GM19467 (cell line): ENCODE measurements at regions not wholly inside any gene's neighbourhood (a gene's known extent, or its start where the extent isn't known, plus 50 kb on each side); places are given as distances from the start of the nearest gene placed in this dataset.

Source experiments
- ATAC-seq: cut with Tn5 transposase; IDR thresholded peaks from one replicate; pipeline ENCODE4 v1.9.1; 2021; ENCODE audit warnings: mild to moderate bottlenecking, moderate library complexity; ENCODE audit not compliant: unreplicated experiment

DNA sequence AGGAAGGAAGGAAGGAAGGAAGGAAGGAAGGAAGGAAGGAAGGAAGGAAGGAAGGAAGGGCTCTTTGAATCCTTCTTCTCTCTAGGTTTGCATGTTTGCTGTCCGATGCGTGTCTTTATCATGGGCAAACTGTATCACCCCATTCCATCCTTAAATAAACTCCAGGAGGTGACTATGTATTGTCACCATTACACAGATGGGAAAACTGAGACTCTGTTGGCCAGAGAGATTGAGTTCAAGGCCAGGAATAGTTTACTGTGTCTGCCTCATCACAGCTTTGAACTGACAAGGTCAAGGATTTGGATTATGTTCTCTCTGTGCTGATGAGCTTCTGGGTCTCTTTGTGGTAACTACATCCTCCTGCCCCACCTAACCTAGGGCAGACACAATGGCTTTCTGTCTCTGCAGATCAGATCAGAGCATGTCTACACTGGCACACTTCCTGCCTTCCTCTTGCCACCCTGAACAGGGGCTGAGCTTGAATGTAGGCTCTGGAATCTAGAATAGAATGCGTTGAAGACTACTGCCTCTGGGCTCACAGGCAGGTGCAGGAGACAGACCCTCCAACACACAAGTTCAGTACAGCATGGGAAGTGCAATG lies 78.9 kb upstream of the MAP1LC3B2 start:
- ATAC-seq: no peak

DNA sequence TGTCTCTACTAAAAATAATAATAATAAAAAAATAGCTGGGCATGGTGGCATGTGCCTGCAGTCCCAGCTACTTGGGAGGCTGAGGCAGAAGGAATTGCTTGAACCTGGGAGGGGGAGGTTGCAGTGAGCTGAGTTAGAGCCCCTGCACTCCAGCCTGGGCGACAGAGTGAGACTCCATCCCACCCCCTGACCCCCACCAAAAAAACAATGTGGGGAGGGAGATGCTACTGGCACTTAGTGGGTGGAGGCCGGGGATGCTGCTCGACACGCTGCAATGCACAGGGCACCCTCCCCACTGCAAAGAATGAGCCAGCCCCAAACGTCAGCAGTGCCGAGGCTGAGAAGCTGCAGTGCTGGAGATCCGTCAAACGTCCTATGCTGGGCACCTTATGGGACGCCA lies 77.5 kb upstream of the MAP1LC3B2 start:
- no peak for ATAC-seq

DNA sequence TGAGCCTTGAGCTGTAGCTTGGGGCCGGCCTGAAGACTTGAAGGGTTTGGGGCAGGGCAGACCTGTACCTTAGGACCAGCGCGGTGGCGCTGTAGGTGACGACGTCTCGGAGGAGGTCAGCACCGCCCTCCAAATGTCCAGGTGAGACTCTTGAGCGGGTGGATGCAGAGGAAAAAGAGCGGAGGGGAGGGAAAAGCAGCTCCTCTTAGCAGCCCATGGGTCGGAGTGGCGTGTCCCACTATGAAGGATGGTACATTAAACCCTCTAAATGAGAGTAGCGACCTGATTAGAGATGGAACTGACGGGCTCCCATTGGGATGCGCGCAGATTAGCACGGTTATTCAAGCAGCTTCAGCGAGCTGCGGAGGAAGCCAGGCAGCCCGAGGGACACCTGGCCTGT lies 77.0 kb upstream of the MAP1LC3B2 start:
- no peak for ATAC-seq

DNA sequence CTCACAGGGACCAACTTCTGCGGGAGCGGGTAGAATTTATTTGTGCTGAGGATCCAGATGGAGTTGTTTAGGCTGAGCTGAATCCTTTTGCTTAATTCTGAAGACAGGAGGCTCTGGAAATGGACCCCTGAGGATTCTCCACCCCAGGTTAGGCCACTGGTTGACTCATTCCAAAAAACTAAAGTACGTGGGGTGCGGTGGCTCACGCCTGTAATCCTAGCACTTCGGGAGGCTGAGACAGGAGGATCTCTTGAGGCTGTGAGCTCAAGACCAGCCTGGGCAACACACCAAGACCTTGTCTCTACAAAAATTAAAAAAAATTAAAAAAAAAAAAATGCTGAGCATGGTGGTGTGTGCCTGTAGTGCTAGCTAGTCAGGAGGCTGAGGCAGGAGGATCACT lies 76.3 kb upstream of the MAP1LC3B2 start:
- ATAC-seq: no peak

DNA sequence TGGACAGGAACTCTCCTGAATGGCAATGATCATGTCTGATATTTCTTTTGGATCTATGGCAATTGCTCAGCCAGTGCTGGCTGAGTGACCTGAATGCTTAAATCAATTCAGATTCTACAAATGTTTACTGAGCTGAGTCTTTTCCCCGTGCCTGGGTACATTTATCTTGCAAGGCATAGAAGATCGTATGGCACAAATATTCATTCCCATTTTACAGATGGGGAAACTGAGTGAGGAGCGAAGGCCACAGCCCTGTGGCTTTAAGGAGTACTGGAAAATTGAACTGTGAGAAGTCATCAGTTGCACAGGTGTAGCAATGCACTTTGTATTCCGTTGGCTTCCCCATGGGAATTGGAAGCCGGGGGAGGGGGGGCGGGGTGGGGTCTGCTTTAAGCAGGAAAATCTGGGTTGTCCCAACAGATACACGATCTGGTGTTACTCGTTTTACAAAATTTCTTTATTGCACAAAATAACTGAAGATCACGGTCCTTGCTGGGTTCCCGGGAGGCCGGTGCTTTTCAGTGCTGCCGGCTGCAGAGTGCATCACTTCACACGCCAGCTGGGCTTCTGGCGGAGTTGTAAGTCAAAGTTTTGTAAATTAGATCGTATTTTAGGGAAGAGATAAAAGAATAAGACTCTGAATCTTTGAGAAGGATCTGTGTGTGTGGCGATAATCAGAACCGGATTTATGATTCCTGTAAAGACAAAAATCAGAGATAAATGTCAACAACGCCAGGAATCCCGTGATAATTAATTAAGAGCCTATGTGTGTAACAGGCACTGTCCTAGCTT lies 75.0 kb upstream of the MAP1LC3B2 start:
- no peak for ATAC-seq

DNA sequence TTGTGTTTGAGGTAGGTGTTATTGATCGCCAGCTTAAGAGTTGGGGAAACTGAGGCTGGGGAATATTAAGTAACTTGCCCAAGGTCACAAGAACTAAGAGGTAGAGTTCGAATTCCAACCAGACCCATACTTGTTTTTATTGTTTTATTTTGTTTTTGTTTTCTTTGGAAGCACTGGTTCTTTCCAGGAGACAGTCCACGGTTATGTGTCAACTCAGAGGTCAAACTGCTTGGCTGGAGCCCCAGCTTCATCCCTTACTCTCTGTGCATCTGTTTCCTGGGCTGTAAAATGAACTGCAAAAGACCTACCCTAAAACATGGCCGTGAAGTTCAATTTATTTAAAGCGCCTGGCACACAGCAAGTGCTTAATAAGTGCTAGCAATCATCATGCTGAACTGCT lies 74.4 kb upstream of the MAP1LC3B2 start:
- ATAC-seq: no peak

DNA sequence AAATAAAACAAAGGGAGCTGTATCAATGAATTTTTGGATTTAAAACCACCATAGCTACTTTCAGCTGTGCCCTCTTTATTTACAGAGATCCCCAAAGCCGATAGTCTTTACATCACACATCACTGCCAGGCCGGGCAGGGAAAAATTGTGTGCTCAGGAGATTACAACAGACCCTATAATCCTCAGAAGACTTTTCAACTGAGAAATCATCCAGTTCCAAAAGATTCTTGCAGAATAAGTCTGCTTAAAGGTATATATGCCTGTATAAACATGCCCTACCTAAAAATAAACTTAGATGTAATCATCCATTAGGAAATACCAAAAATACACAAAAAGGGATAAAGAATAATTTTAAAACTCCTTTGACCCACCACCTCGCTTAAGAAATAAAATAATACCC lies 70.1 kb upstream of the MAP1LC3B2 start:
- ATAC-seq: no peak

DNA sequence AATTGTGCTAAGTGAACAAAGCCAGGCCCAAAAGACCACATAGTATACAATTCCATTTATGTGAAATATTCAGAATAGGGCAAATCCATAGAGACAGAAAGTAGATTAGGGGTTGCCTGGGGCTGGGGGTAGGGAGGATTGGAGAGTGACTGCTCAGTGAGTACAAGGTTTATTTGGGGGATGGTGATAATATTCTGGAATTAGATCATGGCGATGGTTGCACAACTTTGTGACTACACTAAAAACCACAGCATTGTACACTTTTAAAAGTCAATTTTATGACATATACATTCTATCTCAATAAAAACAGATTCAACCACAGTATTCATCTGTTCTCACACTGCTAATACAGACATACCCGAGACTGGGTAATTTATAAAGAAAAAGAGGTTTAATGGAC lies 68.7 kb upstream of the MAP1LC3B2 start:
- no peak for ATAC-seq

DNA sequence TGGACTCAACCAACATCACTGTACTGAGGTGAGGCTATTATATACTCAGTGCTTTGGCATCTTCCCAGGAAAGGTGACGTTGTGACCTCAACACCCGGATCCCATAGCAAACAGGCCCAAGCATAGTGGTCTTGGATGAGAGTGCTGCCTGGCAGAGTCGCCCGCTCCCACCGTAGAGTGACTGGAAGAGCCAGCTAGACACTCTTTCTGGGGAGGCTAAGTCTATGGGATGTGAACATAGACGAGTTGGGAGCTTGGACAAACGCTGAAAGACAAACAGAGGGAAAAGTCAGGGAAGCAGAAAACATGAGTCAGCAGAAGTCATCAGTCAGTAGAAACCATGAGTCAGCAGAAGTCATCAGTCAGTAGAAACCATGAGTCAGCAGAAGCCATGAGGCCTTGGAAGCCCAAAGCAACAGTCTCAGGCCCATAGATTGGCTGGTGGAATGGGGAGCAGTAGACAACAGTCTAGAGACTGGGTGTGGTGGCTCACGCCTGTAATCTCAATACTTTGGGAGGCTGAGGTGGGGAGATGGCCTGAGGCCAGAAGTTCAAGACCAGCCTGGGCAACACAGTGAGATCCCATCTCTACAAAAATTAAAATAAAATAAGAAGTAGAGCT lies 66.4 kb upstream of the MAP1LC3B2 start:
- ATAC-seq: no peak

DNA sequence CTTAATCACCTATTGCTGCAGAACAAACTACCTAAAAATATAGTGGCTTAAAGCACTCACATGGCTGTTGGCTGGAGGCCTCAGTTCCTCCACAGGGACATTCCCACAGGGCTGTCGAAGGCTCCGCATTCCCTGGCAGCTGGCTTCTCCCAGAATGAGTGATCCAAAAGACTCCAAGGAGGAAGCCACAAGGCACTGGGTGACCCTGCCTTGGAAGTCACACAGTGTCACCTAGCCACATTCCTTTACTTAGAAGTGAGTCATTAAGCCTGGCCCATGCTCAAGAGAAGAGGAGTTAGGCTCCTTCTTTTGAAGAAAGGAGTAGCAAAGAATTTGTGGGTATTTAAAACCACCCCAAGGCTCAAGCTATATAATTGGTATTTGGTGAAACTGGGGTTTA lies 63.9 kb upstream of the MAP1LC3B2 start:
- no peak for ATAC-seq

DNA sequence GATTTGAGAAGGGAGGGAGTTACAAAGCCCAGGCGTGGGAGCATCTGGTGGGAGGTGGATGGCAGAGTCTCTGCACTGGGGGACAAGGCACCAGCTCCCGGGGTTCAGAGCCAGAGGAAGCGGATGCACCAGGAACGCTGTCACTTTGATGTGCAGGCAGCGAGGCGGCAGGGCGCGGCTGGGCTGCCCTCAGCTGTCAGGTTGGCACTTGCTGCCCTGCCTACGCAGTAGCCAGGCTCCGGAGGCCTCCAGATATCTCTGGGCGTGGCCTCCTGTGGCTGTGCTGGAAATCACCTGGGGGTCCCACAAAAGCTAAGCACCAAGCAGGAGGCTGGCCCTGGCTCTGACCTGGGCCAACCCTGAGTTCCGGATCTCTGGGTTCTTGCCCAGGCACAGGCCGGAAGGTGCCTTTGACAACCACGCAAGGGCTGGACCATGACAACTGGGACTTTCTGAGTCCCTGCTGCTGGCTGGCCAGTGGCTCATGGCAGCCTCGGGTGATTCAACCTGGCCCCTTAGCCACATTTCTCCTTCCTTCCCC lies 62.1 kb upstream of the MAP1LC3B2 start:
- ATAC-seq: no peak

DNA sequence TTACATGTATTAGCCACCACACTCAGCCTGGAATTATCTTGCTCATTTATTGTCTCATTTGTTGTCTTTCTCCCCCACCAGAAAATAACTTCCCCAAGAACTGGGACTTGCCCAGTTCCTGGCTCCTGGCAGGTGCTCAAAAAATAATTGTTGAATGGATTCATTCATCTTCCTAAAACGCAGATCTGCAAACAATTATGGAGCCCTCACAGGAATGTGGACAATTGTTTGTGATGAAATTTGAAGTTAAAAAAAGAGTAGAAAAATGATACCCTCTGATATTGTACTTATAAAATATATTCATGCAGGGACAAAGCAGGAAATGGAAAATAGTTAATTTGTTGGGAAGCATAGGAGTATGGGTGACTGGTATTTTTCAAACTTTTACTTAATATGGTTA lies 60.7 kb upstream of the MAP1LC3B2 start:
- no peak for ATAC-seq

DNA sequence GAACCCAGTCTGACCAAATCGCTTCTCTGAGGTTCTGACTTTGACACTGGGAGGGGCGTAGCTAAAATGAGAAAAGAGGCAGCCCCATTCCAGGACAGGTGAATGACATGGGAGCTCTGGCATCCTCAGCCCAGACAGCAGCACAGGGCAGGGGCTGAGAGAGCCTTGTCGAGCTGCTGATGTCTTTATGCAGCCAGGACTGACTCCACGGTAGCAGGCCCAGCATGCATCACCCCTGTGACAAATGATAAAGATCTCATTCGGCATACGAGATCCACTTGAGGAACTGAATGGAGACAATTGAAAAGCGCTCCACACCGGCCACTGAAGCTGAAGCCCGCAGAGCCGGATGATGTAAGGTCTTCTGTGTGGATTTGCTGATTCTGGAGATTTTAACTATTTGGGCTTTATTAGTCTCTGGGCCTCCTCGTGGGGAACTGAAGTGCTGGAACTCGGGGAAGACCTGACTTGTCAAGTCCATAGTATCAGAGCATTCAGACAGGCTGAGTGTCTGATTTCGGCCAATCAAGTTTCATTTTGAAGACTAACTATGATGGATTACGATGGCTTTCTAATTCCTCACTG lies 56.9 kb upstream of the MAP1LC3B2 start:
- no peak for ATAC-seq

DNA sequence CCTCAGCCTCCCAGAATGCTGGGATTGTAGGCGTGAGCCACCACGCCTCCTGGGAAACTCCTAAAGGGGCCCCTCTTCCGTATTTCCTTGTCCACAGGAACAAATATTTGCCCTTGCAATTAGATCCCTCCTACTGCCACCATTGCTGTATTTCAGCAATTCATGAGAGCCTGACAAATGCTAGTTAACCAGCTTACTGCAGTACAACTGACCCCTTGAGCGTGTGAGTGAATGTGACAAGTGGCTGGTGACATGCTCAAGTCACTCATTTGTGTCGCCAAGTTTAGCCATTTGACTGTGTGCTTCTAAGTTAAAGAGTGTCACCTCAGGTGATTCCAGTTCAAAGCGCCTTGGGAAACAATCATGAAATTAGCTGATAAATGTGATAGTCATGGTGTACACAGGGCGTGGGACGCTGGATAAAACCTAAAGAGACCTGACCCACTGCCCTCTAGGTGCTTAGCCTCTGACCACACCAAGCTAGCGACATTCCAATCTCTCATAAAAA lies 56.1 kb upstream of the MAP1LC3B2 start:
- no peak for ATAC-seq

DNA sequence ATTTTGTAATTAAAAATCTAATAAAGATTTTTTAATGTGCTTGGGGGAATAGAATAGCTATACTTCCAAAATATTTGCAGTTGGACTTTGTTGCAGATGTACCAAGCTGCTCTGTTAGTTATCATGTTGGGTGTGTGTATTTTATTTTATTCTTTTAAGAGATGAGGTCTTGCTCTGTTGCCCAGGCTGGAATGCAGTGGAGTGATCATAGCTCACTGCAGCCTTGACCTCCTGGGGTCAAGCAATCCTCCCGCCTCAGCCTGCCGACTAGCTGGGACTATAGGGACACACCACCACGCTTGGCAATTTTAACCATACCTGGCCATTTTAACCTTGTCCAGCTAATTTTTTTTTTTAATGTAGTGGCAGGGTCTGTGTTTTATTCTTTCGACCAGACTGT lies 54.7 kb upstream of the MAP1LC3B2 start:
- ATAC-seq: no peak

DNA sequence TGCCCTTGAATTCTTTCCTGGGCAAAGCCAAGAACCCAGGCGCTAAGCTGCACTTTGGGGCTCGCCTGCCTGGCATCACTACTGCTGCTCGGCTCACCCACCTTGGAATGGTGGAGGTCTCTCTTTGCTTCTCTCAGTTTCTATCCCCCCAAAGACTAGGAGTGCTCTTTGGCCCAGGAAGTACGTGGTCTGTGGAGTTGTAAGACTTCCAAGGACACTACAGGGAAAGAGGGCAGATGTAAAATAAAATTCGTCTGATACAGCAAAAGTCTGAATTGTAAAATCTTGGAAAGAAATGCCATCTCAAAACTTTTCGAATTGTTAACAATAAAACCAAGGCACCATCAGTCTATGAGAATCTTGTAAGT lies 52.5 kb upstream of the MAP1LC3B2 start:
- no peak for ATAC-seq

DNA sequence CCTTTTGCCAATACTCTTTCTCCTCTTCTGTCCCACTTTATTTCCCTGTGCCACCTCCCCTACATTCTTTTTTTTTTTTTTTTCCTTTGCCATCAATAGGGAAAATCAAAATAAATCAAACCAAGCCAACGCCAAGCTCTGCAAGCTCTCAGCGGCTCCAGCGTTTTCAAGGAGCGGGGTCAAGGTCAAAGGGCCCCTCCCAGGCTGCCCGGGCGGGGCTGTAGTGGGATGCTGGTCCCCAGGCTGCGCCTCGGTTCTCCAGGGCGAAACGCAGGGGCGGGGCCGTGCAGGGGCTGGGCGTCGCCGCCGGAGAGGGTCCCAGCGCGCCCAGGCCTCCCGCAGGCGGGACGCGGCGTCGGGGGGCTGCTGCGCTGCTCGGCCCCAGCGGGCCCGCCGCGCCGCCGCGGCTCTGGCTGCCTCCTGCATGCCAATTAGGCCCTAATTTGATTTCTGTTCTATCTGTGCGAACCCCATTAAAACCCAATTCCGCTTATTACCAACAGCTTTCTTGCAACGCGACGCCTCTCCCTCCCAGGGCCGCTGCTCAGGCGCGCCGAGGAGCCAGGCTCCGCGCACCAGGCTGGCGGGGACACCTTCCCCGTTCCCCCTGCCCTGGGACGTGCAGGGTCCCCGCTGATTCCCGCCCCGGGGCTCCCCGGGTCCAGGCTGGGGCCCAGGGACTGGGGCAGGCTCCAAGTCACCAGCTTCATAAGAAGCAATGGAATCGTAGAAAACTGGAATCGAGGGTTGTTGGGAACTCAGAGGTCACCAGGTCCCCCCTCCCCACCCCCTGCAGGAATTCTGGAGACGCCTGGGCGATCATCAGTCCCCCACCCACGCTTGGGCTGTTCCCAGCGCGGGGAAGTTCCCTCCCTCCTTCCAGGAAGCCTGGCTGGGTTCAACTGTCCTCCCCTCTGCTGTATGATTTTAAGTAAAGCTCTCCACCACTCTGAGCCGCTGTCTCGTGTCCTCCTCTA lies 50.7 kb upstream of the MAP1LC3B2 start:
- no peak for ATAC-seq
